ENCODE measurements at regions not wholly inside any gene's neighbourhood (a gene's known extent, or its start where the extent isn't known, plus 50 kb on each side); places are given as distances from the start of the nearest gene placed in this dataset.

DNA sequence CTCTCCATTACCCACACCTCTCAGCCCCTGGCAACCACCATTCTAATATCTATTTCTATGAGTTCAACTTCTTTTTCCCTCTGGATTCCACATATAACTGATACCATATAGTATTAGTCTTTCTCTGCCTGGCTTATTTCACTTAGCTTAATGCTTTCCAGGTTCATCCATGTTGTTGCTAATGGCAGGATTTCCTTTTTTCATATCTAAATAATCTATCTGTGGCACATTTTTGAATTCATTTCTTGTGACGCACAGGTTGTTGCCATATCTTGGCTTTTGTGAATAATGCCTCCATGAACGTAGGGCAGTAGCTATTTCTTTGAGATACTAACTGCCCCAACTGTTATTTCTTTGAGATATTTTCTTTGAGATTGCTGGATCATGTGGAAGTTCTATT lies 235.6 kb downstream of the SPRY2 start:
- ATAC-seq (no peak), DNase-seq (no peak)
- Histone ChIP-seq H3K4me3 (no peak overlapping the region), H3K27me3 (no peaks in the 10 kb centered on the region), H3K27ac (no peak overlapping the region), H3K4me1 (no peaks in the 10 kb centered on the region), H3K36me3 (no peaks in the 10 kb centered on the region), H3K9me3 (peaks cover 0 to 4% (median 0%) of the 10 kb centered on the region in 12 donors)
- intact Hi-C loops (cut with DNase I), result no loop called here
- TF ChIP-seq, protein P1, sequence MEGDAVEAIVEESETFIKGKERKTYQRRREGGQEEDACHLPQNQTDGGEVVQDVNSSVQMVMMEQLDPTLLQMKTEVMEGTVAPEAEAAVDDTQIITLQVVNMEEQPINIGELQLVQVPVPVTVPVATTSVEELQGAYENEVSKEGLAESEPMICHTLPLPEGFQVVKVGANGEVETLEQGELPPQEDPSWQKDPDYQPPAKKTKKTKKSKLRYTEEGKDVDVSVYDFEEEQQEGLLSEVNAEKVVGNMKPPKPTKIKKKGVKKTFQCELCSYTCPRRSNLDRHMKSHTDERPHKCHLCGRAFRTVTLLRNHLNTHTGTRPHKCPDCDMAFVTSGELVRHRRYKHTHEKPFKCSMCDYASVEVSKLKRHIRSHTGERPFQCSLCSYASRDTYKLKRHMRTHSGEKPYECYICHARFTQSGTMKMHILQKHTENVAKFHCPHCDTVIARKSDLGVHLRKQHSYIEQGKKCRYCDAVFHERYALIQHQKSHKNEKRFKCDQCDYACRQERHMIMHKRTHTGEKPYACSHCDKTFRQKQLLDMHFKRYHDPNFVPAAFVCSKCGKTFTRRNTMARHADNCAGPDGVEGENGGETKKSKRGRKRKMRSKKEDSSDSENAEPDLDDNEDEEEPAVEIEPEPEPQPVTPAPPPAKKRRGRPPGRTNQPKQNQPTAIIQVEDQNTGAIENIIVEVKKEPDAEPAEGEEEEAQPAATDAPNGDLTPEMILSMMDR (IDR thresholded peaks at IDR 0.05), result no peak
- no peak for TF ChIP-seq POLR2A (IDR thresholded peaks at IDR 0.05)
- 66 to 82% (median 73%) methylated on average over 2 of the region's 2 CpGs for WGBS, 4 donors

DNA sequence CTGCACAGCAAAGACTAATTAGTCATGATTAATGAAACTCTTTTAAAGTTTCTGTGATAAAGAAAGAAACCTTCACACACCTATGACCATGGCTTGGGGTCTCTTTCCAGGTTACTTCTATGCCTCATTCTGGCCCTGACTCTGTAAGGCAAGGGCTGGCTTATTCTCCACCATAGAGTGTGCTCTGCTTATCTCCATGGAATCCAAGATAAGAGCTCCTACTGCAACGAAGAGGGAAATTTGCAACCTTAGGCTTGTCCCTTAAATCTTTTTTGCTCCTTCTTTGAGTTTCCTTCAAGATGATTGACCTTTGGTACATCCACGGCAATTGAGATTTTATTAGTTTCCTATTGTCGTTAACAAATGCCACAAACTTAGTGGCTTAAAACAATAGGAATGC lies 239.9 kb downstream of the SPRY2 start:
- intact Hi-C loops (cut with DNase I), result no loop called here

DNA sequence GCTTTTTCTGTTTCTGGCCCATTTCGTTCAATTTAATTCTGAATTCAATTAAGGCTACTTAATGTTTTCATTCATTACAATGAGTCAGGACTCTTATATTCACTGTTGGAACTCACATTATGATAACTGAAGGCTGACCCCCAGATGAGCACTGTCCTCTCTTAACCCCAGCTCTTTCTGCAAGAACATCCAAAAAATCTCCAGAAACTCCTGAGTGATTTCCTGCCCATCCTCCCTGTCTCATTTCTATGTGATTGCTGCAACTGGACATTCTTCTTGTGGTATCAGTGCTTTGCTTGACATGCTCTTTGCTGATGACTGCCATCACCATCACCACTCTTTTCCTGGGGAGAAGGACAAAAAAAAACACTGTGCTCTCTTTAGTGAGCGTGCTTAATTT lies 240.3 kb downstream of the SPRY2 start:
- 77 to 88% (median 85%) methylated on average over 2 of the region's 2 CpGs for WGBS, 4 donors
- no peaks in the 10 kb centered on the region for H3K27me3 ChIP-seq
- no peak for TF ChIP-seq POLR2A (IDR thresholded peaks at IDR 0.05)
- TF ChIP-seq, protein P1 (IDR thresholded peaks at IDR 0.05), result no peak
- ATAC-seq (no peak), DNase-seq (no peak)
- no peak overlapping the region for H3K4me3 ChIP-seq
- no peaks in the 10 kb centered on the region for H3K4me1 ChIP-seq
- no peak overlapping the region for H3K27ac ChIP-seq
- H3K9me3 ChIP-seq, result no peaks in the 10 kb centered on the region
- no peaks in the 10 kb centered on the region for H3K36me3 ChIP-seq
- intact Hi-C loops (cut with DNase I), result no loop called here

More for the DNA sequence above, 239.9 kb downstream of the SPRY2 start:
- H3K27me3 ChIP-seq, result no peaks in the 10 kb centered on the region
- H3K4me1 ChIP-seq, result no peaks in the 10 kb centered on the region
- DNase-seq, result no peak
- H3K27ac ChIP-seq, result no peak overlapping the region
- WGBS, 4 donors, result 50 to 60% (median 59%) methylated on average over 3 of the region's 3 CpGs
- no peaks in the 10 kb centered on the region for H3K9me3 ChIP-seq
- no peak overlapping the region for H3K4me3 ChIP-seq
- no peak for TF ChIP-seq POLR2A (IDR thresholded peaks at IDR 0.05)
- TF ChIP-seq, protein P1 (IDR thresholded peaks at IDR 0.05), result no peak
- no peak for ATAC-seq
- H3K36me3 ChIP-seq, result no peaks in the 10 kb centered on the region

DNA sequence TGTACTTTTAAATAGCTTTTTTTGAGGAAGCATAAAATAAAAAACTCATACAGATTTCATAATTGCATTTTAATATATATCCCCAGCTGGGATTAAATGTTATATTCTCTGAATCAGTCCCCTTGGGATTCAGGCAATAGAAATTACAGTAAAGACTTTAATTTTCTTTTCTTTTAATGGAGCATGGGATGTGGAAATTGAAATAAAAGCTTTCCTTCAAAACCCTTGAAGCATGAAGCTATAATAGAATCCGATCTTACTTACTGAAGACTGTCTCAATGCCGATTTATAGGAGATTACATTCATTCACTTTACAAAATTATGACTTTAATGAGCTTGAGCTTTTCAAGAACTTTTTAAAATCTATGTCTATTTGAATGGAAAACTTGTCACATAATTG lies 243.4 kb downstream of the SPRY2 start:
- Histone ChIP-seq H3K4me3 (no peak overlapping the region), H3K27me3 (no peaks in the 10 kb centered on the region), H3K36me3 (no peaks in the 10 kb centered on the region), H3K4me1 (no peaks in the 10 kb centered on the region), H3K27ac (no peak overlapping the region), H3K9me3 (no peaks in the 10 kb centered on the region)
- whole genome bisulfite sequencing, 4 donors, result 96 to 98% (median 98%) methylated on average over 2 of the region's 2 CpGs
- ATAC-seq (no peak), DNase-seq (no peak)
- TF ChIP-seq, protein P1 (IDR thresholded peaks at IDR 0.05), result no peak
- TF ChIP-seq POLR2A (IDR thresholded peaks at IDR 0.05), result no peak
- intact Hi-C loops (cut with DNase I), result no loop called here

All from heart left ventricle (tissue), 16 donors.